ENCODE measurements at regions not wholly inside any gene's neighbourhood (a gene's known extent, or its start where the extent isn't known, plus 50 kb on each side); places are given as distances from the start of the nearest gene placed in this dataset.
"Not testable (repeated sequence)": the region's sequence is repeated elsewhere in the genome, so short reads cannot be mapped to it uniquely, and the experiment has no call there.

DNA sequence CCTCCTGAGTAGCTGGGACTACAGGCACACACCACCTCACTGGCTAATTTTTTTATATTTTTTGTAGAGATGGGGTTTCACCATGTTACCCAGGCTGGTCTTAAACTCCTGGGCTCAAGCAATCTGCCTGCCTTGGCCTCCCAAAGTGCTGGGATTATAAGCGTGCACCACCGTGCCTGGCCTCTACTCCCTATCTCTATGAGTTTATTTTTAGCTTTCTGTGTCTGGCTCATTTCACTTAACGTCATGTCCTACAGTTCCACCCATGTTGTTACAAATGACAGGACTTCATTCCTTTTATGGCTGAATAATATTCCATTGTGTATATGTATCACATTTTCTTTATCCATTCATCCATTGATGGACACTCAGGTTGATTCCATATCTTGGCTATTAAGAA lies 164.2 kb upstream of the ZNF648 start:
- DNase-seq, result not testable (repeated sequence)

DNA sequence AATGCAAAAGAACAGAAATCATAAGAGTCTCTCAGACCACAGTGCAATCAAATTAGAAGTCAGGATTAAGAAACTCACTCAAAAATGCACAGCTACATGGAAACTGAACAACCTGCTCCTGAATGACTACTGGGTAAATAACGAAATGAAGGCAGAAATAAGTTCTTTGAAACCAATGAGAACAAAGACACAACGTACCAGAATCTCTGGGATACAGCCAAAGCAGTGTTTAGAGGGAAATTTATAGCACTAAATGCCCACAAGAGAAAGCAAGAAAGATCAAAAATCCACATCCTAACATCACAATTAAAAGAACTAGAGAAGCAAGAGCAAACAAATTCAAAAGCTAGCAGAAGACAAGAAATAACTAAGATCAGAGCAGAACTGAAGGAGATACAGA lies 160.5 kb upstream of the ZNF648 start:
- DNase-seq, result not testable (repeated sequence)

GRCh38 chr1:182221367-182221766 lies 159.9 kb upstream of the ZNF648 start:
- DNase-seq, result not testable (repeated sequence)

DNA sequence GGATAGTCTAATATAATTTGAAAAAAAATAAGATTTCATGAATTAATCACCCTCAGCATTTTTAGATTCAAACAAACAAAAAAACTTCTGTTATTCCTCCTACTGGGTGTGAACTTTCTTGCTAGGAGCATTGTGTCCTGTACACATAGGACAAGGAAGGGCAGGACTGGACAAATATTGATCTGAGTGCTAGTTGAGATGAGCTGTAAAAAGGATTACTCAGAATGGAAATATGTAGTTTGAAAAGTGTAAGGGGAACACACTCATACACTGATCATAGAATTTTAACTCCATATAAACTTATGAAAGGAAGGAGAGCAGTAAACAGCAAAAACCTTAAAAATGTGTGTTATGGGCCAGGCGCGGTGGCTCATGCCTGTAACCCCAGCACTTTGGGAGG lies 156.5 kb upstream of the ZNF648 start:
- DNase-seq, result no peak

- no peak for DNase-seq
Observed at GRCh38 chr1:182217071-182217470, 155.6 kb upstream of the ZNF648 start.

GRCh38 chr1:182215764-182216163 lies 154.3 kb upstream of the ZNF648 start:
- DNase-seq, result no peak

- DNase-seq, result no peak
Observed at GRCh38 chr1:182213163-182213562, 151.7 kb upstream of the ZNF648 start.

DNA sequence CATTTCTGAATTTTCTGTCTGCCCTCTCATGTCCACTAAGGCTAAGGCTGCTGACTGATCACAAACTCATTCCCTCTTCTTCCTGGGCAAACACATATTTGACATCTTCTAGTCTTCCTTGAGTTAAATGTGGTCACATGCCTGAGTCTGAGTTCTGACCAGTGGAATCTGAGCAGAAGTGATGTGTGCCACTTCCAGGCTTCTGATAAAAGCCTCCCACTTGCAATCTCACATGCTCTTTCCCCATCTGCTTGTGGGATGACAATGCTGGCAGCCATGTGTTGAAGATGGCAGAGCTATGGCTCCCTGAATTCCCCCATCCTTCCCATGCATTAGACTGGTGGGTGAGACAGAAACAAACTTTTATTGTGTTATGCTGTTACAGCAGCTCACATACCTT lies 149.9 kb upstream of the ZNF648 start:
- DNase-seq, result no peak

GRCh38 chr1:182210417-182210816 lies 148.9 kb upstream of the ZNF648 start:
- DNase-seq, result no peak

DNA sequence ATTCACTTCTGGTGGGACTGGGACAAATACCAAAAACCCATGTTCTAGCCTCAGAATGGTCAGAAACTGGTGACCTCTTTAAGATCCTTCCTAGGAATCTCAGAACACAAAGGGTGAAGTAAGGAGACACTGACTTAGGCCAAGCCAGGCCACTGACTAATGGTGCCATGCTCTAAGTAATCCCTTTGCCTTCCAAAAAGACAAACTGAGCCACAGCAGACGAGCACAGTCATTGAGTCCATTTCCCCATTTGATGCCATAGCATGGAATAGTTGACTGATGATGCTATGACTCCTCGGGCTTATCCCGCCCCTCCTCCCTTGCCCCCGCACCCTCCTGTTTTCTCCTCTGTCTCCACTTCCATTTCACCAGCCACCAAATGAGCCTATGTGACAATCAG lies 145.8 kb upstream of the ZNF648 start:
- DNase-seq, result no peak

DNA sequence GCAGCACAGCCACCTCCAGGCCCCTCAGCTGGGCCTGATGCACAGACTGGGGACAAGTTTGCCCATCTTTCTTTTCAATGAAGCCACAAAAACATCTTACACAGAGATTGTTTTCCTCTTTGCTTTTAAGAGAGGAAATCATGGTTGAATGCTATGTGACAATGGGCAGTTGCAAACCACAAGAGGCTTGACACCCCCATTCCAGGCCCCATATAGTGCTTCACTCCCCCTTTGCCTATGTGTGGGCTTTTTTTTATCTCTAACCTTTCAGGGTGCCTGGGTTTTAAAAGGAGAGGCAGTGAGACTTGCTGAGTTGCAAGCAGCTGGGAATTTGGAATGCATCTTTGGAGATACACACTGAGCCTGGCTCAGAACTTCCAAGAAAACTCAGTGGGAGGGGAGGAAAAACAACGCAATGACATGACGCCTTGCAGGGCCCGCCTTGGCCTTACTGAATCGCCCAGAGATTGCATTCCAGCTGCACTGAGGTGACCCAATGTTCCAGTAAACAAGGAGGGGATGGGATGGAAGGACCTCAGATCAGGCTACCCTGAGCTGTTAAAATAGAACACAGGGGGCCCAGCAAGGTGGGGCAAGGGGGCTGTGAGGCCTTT lies 145.2 kb upstream of the ZNF648 start:
- DNase-seq, result no peak

DNA sequence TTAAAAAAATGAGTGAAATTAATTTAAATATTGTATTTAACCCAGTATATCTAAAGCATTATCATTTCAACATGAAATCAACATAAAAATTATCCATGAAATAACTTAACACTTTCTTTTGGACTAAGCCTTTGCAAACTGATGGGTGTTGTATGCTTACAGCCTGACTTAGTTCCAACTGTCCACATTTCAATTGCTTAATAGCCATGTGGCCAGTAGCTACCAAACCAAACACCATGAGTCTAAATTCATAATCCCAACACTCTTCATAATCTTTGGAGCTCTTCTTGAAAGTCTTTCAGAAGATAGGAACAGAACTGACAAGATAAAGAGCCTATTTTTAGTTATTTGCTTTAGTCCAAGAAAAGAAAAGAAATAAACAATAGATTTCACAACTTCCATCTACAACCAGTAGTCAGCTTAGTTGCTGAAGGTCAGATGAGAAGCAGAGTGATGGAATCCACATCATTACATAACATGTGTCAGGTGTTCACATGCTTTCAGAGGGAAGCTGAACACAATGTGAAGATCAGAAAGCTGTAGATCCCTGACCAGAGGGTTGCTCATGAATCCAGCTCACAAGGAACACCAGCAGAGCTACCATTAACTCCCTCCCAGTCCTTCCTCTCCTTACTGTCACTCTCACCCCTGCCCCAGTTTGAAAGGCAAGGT lies 144.0 kb upstream of the ZNF648 start:
- DNase-seq, result no peak

DNA sequence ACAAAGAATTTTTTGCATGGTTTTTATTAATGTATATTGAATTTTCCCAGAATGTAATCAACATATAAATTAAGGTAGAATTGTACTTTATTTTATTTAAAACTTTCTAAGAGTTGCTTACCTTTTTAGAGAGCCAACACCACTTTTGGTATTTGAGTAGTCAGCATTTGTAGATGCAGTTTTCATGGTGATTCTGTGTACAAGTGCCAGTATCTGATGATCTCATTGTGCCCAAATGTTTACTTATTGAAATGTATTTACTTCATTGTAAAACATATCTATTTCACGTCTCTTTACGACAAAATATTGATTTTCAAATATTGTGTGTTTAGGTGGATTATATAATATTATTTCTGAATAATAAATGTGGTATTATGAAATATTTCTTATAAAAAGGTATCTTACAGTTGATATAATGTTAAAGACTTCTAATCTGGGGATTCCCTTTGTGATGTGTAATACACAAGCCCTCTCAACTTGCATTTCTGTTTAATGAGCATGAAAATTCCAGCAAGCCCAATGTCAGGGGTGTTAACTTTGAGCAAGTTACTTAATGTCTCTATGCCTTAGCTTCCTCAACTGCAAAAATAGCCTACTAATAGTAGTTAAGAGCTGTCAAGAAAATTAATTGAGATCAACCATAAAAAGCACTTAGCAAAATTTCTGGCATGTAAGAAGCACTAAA lies 141.8 kb upstream of the ZNF648 start:
- DNase-seq, result no peak

DNA sequence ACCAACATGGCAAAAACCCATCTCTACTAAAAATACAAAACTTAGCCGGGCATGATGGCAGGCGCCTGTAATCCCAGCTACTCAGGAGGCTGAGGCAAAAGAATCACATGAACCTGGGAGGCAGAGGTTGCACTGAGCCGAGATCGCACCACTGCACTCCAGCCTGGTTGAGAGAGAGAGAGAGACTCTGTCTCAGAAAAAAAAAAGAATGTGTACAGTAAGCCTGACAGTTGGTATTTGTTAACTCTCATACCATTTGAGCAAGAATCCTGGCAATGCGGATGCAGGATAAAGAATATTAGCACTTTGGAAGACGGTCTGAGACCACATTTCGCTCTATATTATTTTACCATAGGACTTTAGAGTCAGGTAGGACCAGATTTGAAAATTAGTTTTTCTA lies 140.0 kb upstream of the ZNF648 start:
- DNase-seq, result not testable (repeated sequence)

DNA sequence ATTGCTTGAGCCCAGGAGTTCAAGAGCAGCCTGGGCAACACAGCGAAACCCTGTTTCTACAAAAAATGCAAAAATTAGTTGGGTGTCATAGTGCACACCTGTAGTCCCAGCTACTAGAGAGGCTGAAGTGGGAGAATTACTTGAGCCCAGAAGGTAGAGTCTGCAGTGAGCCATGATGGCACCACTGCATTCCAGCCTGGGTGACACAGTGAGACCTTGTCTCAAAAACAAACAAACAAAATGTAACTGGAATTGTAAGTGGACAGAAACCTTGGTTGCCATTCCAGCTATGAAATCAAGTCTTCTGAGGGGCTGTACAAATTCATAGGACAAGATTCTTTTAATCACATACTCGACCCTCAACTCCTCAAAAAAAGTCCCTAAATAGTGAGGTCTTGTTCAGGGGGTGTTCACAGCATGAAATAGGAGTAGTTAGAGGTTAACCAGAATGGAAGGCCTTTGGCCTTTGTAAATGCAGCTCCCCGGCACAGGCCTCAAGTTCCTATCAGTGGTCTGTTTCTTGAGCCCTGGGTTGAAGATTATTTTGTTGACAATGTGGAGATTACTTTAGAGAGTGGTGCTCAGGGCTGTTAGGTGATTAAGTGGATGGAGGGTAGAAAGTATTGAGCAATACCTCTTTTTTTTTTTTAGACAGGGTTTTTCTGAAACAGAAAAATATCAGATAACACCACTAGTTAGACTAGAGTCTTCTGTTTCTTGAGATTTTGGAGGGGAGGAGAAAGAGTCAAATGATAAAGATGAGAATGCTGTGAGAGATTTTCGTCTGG lies 138.7 kb upstream of the ZNF648 start:
- DNase-seq, result no peak

DNA sequence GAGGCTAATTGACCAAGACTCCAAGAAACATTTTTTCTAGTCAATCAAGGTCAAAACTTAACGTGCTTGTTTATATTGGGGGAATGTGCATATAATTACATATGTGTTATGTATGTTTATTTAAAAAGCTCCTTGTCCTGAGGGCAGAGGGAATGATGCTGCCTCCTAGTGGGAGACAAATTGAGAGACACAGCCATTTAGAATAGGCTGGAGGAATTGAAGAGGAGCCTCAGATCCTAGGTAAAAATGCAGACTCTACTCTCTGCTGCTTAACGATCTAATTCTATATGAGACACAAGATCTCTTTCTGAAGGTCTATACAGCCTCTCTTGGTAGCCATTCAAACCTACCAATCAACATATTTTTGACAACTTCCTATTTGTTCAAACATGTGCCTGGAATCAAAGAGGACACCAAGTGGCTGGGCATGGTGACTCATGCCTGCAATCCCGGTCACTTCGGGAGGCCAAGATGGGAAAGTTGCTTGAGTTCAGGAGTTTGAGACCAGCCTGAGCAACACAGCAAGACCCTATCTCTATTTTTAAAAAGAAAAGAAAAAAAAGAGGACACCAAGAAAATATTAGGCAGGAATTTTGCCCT lies 136.6 kb upstream of the ZNF648 start:
- DNase-seq, result no peak

DNA sequence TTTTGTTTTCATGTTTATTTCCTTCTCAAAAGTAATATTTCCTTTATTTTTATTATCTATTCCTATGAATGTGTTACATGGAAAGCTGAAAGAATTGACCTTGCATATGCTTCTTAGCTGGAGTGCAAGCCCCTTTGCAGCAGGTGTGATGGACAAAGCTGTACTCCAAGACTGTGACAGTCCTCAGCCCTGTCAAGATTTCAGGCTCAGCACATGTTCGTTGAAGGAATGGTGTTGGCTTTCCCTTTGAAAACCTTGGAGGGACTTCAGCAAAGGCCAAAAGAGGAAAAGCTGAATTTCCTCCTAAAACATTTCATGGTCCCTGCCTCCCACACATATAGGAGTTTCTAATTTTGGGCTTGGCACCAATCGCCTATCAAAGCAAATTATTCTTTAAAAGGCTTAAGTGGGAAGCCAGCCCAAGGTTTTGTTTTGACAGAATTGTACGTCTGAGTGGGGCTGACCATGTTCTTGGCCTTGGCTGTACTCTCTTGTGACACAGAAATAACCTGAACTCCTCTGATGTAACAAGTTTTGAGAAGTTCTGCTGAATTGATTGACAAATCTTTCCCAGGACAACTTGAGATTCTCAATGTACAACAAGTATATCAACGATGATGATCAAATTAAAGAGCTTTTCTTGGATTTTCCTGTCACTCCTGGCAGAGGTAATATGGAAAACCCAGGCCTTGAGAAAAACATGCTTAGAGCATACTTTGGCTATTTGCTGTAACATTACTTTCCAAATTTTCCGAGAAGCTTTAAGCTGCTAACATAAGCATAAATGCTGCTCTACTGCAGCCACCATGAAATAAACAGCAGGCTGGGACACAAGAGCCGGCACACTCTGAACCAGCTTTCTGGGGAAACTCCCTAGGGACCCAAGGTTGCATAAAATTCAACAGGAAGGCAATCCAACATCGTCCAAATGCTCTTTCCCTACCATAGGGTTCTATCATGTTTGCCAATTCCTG lies 135.7 kb upstream of the ZNF648 start:
- DNase-seq, result no peak

- DNase-seq, result no peak
Observed at GRCh38 chr1:182195733-182196132, 134.2 kb upstream of the ZNF648 start.

- no peak for DNase-seq
Observed at GRCh38 chr1:182193908-182194550, 132.5 kb upstream of the ZNF648 start.

DNA sequence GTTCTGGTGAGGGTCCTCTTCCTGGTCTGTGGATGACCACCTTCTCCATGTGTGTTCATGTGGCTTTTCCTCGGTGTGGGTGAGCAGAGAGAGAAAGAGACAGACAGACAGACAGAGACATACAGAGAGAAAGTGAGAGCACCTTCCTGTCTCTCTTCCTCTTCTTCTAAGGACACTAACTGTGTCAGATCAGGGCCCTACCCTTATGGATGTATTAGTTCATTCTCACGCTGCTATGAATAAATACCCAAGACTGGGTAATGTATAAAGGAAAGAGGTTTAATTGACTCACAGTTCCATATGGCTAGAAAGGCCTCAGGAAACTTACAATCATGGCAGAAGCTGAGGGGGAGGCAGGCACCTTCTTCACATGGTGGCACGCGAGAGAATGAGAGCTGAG lies 131.5 kb upstream of the ZNF648 start:
- DNase-seq, result no peak

GRCh38 chr1:182192215-182192614 lies 130.7 kb upstream of the ZNF648 start:
- no peak for DNase-seq

Data from NCI-H226 (cell line).